ENCODE measurements at regions not wholly inside any gene's neighbourhood (a gene's known extent, or its start where the extent isn't known, plus 50 kb on each side); places are given as distances from the start of the nearest gene placed in this dataset.

DNA sequence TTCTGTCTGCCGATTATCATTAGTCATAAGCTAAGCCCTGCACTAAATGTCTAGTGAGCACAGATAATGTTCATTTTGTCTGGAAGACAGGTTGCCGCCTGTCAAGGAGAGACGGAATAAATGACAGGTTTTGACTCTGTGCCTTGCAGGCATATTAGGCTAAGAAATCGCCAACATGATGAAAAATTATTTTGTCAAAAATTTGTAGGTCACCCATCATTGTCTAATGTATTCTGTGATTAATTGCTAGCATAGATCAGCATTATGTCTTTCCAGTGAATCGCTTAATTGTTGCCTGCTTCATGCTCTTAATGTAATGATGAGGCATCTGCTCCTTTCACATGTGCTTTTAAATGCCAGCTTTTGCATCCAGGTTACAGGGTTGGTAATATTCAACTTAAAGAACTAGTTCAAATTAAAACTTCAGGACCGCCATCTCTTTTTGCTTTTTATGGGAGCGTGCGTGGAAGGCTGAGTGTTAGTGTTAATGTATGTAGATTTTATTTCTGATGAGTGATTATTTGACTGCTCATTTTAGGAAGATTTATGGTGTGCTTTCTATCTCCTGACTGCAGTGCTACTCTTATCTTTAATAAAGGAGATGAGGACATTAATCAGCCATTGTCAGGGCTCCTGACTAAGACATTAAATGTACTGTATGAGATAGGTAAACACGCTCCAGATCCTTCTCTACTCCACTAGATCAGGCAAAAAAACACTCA is 120.8 kb upstream of the MEIS2 start:
- H3K27ac ChIP-seq (ENCODE audit: low read depth, low read length, poor library complexity, severe bottlenecking) = no peak overlapping the region
- no peaks in the 10 kb centered on the region for H3K36me3 ChIP-seq (ENCODE audit: insufficient read depth, low read length)
- no peaks in the 10 kb centered on the region for H3F3A ChIP-seq (ENCODE audit: insufficient read depth, low read length)
- no peaks in the 10 kb centered on the region for H3K27me3 ChIP-seq (ENCODE audit: insufficient read depth, low read length)
- H3K79me2 ChIP-seq (ENCODE audit: insufficient read depth, low read length) = no peaks in the 10 kb centered on the region
- H2AFZ ChIP-seq (ENCODE audit: low read length) = no peak overlapping the region
- no peaks in the 10 kb centered on the region for H3K9me3 ChIP-seq (ENCODE audit: low read length)
- H3K4me3 ChIP-seq (ENCODE audit: low read depth, low read length, poor library complexity, severe bottlenecking) = no peak overlapping the region
- no peaks in the 10 kb centered on the region for H4K20me1 ChIP-seq (ENCODE audit: insufficient read depth, low read length)
- H3K9me2 ChIP-seq (ENCODE audit: low read depth, low read length) = no peaks in the 10 kb centered on the region
- no peak overlapping the region for H3K9ac ChIP-seq (ENCODE audit: low read length)
- no peak overlapping the region for H3K4me2 ChIP-seq (ENCODE audit: low read length)
- no peak for TF ChIP-seq EZH2 (IDR thresholded peaks at IDR 0.05; ENCODE audit: borderline replicate concordance, low read length)
- TF ChIP-seq, protein P1, sequence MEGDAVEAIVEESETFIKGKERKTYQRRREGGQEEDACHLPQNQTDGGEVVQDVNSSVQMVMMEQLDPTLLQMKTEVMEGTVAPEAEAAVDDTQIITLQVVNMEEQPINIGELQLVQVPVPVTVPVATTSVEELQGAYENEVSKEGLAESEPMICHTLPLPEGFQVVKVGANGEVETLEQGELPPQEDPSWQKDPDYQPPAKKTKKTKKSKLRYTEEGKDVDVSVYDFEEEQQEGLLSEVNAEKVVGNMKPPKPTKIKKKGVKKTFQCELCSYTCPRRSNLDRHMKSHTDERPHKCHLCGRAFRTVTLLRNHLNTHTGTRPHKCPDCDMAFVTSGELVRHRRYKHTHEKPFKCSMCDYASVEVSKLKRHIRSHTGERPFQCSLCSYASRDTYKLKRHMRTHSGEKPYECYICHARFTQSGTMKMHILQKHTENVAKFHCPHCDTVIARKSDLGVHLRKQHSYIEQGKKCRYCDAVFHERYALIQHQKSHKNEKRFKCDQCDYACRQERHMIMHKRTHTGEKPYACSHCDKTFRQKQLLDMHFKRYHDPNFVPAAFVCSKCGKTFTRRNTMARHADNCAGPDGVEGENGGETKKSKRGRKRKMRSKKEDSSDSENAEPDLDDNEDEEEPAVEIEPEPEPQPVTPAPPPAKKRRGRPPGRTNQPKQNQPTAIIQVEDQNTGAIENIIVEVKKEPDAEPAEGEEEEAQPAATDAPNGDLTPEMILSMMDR (IDR thresholded peaks at IDR 0.05; ENCODE audit: low read length) = no peak
- no peaks in the 10 kb centered on the region for H3K4me1 ChIP-seq (ENCODE audit: insufficient read depth, low read length, severe bottlenecking)

DNA sequence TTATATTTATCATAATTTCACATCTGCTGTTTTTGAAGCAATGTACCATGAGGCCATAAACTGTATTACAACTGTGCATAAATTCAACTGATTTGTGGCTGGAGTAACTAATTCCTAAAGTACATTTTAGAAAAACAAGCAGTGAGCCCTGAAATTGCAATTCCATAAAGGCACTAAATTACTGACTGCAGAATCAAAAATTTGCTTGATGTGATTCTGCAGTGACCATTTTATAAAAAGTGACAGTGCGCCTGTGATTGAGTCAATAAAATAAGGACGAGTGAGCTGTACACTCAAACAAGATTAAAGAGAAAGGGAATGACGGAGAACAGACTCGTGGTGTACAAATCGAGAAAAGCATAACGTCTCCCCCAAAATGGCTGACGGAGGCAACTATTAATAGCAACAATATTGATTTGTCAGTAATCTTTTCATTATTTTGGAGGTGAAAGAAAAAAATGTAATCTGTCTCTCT is 121.4 kb upstream of the MEIS2 start:
- H3K9ac ChIP-seq (ENCODE audit: low read length) = no peak overlapping the region
- H3K9me3 ChIP-seq (ENCODE audit: low read length) = no peaks in the 10 kb centered on the region
- no peak overlapping the region for H3K4me2 ChIP-seq (ENCODE audit: low read length)
- no peaks in the 10 kb centered on the region for H3K79me2 ChIP-seq (ENCODE audit: insufficient read depth, low read length)
- no peaks in the 10 kb centered on the region for H3K9me2 ChIP-seq (ENCODE audit: low read depth, low read length)
- TF ChIP-seq EZH2 (IDR thresholded peaks at IDR 0.05; ENCODE audit: borderline replicate concordance, low read length) = no peak
- TF ChIP-seq, protein P1 (IDR thresholded peaks at IDR 0.05; ENCODE audit: low read length) = no peak
- H2AFZ ChIP-seq (ENCODE audit: low read length) = no peak overlapping the region
- no peak overlapping the region for H3K27ac ChIP-seq (ENCODE audit: low read depth, low read length, poor library complexity, severe bottlenecking)
- no peaks in the 10 kb centered on the region for H3F3A ChIP-seq (ENCODE audit: insufficient read depth, low read length)
- H3K4me3 ChIP-seq (ENCODE audit: low read depth, low read length, poor library complexity, severe bottlenecking) = no peak overlapping the region
- no peaks in the 10 kb centered on the region for H3K36me3 ChIP-seq (ENCODE audit: insufficient read depth, low read length)
- no peaks in the 10 kb centered on the region for H3K27me3 ChIP-seq (ENCODE audit: insufficient read depth, low read length)
- no peaks in the 10 kb centered on the region for H3K4me1 ChIP-seq (ENCODE audit: insufficient read depth, low read length, severe bottlenecking)
- H4K20me1 ChIP-seq (ENCODE audit: insufficient read depth, low read length) = no peaks in the 10 kb centered on the region

GRCh38 chr15:37223089-37223488 is 122.7 kb upstream of the MEIS2 start:
- H3K9me3 ChIP-seq (ENCODE audit: low read length) = no peaks in the 10 kb centered on the region
- no peaks in the 10 kb centered on the region for H3K27me3 ChIP-seq (ENCODE audit: insufficient read depth, low read length)
- H3K4me1 ChIP-seq (ENCODE audit: insufficient read depth, low read length, severe bottlenecking) = no peaks in the 10 kb centered on the region
- H2AFZ ChIP-seq (ENCODE audit: low read length) = no peak overlapping the region
- H3K79me2 ChIP-seq (ENCODE audit: insufficient read depth, low read length) = no peaks in the 10 kb centered on the region
- no peak overlapping the region for H3K4me3 ChIP-seq (ENCODE audit: low read depth, low read length, poor library complexity, severe bottlenecking)
- TF ChIP-seq EZH2 (IDR thresholded peaks at IDR 0.05; ENCODE audit: borderline replicate concordance, low read length) = no peak
- H3K9me2 ChIP-seq (ENCODE audit: low read depth, low read length) = no peaks in the 10 kb centered on the region
- H4K20me1 ChIP-seq (ENCODE audit: insufficient read depth, low read length) = no peaks in the 10 kb centered on the region
- no peak overlapping the region for H3K9ac ChIP-seq (ENCODE audit: low read length)
- no peak overlapping the region for H3K4me2 ChIP-seq (ENCODE audit: low read length)
- no peaks in the 10 kb centered on the region for H3K36me3 ChIP-seq (ENCODE audit: insufficient read depth, low read length)
- no peak overlapping the region for H3K27ac ChIP-seq (ENCODE audit: low read depth, low read length, poor library complexity, severe bottlenecking)
- no peaks in the 10 kb centered on the region for H3F3A ChIP-seq (ENCODE audit: insufficient read depth, low read length)
